ENCODE measurements at regions not wholly inside any gene's neighbourhood (a gene's known extent, or its start where the extent isn't known, plus 50 kb on each side); places are given as distances from the start of the nearest gene placed in this dataset.

DNA sequence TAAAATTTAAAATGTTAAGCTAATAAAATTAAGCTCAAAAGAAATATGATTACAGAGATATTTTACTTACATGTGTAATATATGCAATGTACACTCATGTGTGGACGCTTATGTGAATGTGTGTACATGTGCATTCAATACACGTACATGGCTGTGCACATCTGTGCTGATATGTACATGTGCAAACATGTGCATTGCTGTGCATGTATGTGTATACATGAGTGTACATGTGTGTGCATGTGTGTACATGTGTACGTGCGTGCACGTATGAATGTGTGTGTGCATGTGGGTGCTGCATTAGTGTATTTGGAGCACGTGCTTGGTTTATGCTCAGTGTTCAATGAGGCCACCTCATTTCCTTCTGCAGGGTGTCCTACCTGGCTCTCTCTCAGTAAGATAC, 88.2 kb upstream of the TMEM18 start:
- TF ChIP-seq YY1 (IDR thresholded peaks at IDR 0.05; ENCODE audit: low read depth), result no peak
- TF ChIP-seq RFX5 (IDR thresholded peaks at IDR 0.05; ENCODE audit: low read length), result no peak
- TF ChIP-seq, protein P1, sequence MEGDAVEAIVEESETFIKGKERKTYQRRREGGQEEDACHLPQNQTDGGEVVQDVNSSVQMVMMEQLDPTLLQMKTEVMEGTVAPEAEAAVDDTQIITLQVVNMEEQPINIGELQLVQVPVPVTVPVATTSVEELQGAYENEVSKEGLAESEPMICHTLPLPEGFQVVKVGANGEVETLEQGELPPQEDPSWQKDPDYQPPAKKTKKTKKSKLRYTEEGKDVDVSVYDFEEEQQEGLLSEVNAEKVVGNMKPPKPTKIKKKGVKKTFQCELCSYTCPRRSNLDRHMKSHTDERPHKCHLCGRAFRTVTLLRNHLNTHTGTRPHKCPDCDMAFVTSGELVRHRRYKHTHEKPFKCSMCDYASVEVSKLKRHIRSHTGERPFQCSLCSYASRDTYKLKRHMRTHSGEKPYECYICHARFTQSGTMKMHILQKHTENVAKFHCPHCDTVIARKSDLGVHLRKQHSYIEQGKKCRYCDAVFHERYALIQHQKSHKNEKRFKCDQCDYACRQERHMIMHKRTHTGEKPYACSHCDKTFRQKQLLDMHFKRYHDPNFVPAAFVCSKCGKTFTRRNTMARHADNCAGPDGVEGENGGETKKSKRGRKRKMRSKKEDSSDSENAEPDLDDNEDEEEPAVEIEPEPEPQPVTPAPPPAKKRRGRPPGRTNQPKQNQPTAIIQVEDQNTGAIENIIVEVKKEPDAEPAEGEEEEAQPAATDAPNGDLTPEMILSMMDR (IDR thresholded peaks at IDR 0.05), result no peak
- TF ChIP-seq MXI1 (IDR thresholded peaks at IDR 0.05; ENCODE audit: low read depth, low read length), result no peak
- no peak for TF ChIP-seq POLR2AphosphoS5 (IDR thresholded peaks at IDR 0.05; ENCODE audit: low read depth, low read length)
- TF ChIP-seq FOXJ3 (CRISPR knock-in tag; IDR thresholded peaks at IDR 0.05), result no peak
- no peak for TF ChIP-seq RXRA (IDR thresholded peaks at IDR 0.05; ENCODE audit: borderline replicate concordance, low read depth)
